OCI-LY7 (cell line): ENCODE measurements at regions not wholly inside any gene's neighbourhood (a gene's known extent, or its start where the extent isn't known, plus 50 kb on each side); places are given as distances from the start of the nearest gene placed in this dataset.

Source experiments
- BruUV-seq: library from RNA; stranded (reverse); fragments of 400-500 nt; replicated peaks from 2 replicates; lab custom pipeline; 2021; lab: Mats Ljungman, UMichigan
- CTCF ChIA-PET: fragments of 300-600 bp; sonication (Branson Sonifier 250); formaldehyde crosslinking; loops from one replicate; lab custom pipeline; 2022; ENCODE audit warnings: antibody characterized with exemption; ENCODE audit not compliant: unreplicated experiment; lab: Charles Lee
- POLR2A ChIA-PET: fragments of 300-600 bp; sonication (Branson Sonifier 250); formaldehyde crosslinking; loops from one replicate; lab custom pipeline; 2022; ENCODE audit warnings: antibody characterized with exemption; lab: Charles Lee
- DNase-seq: peaks from one replicate; pipeline ENCODE4 v3.0.0-alpha.2; 2015; ENCODE audit warnings: low spot score
- H2AFZ ChIP-seq: fragments of 200-600 bp; sonication (generic), shearing (Covaris generic); 2 replicates; pipeline ENCODE4 v1.6.1; 2014; ENCODE audit warnings: mild to moderate bottlenecking, antibody characterized with exemption, low read length, moderate library complexity
- H3K27ac ChIP-seq: fragments of 200-600 bp; sonication (generic); 2 replicates; pipeline ENCODE4 v1.5.1; 2014; ENCODE audit warnings: mixed run types, low read depth, mild to moderate bottlenecking, moderate library complexity, low read length, inconsistent platforms; ENCODE audit not compliant: poor library complexity, severe bottlenecking
- H3K36me3 ChIP-seq: fragments of 200-600 bp; sonication (generic); 2 replicates; pipeline ENCODE4 v1.6.1; 2014; ENCODE audit warnings: mild to moderate bottlenecking, antibody characterized with exemption, low read length, moderate library complexity, mixed read lengths; ENCODE audit not compliant: insufficient read depth
- H3K4me1 ChIP-seq: fragments of 200-600 bp; sonication (generic); 2 replicates; pipeline ENCODE4 v1.5.1; 2014; ENCODE audit warnings: mild to moderate bottlenecking, low read length; ENCODE audit not compliant: insufficient read depth, poor library complexity, severe bottlenecking
- H3K4me2 ChIP-seq: fragments of 200-600 bp; sonication (generic); 2 replicates; pipeline ENCODE4 v1.6.1; 2014; ENCODE audit warnings: mild to moderate bottlenecking, low read length
- H3K4me3 ChIP-seq: fragments of 200-600 bp; sonication (generic); 2 replicates; pipeline ENCODE4 v1.5.1; 2014; ENCODE audit warnings: mild to moderate bottlenecking, low read depth, low read length; ENCODE audit not compliant: poor library complexity, severe bottlenecking
- H3K79me2 ChIP-seq: fragments of 200-600 bp; sonication (generic); 2 replicates; pipeline ENCODE4 v1.6.1; 2016; ENCODE audit warnings: low read depth, mild to moderate bottlenecking, low read length, moderate library complexity, mixed read lengths; ENCODE audit not compliant: insufficient read depth
- H3K9me2 ChIP-seq: fragments of 200-600 bp; sonication (generic); 2 replicates; pipeline ENCODE4 v1.6.1; 2016; ENCODE audit warnings: mild to moderate bottlenecking, low read length, mixed read lengths; ENCODE audit not compliant: insufficient read depth
- H3K9me3 ChIP-seq: fragments of 200-600 bp; sonication (generic); 2 replicates; pipeline ENCODE4 v1.6.1; 2014; ENCODE audit warnings: mild to moderate bottlenecking, mixed run types, low read length, mixed read lengths
- H4K20me1 ChIP-seq: fragments of 200-600 bp; sonication (generic); 2 replicates; pipeline ENCODE4 v1.6.1; 2014; ENCODE audit warnings: mild to moderate bottlenecking, antibody characterized with exemption, low read length, moderate library complexity, mixed read lengths; ENCODE audit not compliant: insufficient read depth
- EZH2phosphoT487 ChIP-seq: fragments of 200-600 bp; sonication (generic); IDR thresholded peaks from 2 replicates; pipeline ENCODE4 v1.6.1; 2018; ENCODE audit warnings: low read depth, borderline replicate concordance, mild to moderate bottlenecking, mixed run types, antibody characterized with exemption, low read length, moderate library complexity, mixed read lengths
- intact Hi-C: fragments of 100-400 bp; cut with micrococcal nuclease; formaldehyde crosslinking; loops from one replicate; pipeline ENCODE4 v1.10.0; 2022; ENCODE audit not compliant: unreplicated experiment
- TF ChIP-seq, protein P1 (sequence below): fragments of 200-600 bp; sonication (generic); conservative IDR thresholded peaks from 2 replicates; pipeline ENCODE4 v1.5.1; 2014; ENCODE audit warnings: mild to moderate bottlenecking, antibody characterized with exemption, low read length, moderate library complexity, mixed read lengths

DNA sequence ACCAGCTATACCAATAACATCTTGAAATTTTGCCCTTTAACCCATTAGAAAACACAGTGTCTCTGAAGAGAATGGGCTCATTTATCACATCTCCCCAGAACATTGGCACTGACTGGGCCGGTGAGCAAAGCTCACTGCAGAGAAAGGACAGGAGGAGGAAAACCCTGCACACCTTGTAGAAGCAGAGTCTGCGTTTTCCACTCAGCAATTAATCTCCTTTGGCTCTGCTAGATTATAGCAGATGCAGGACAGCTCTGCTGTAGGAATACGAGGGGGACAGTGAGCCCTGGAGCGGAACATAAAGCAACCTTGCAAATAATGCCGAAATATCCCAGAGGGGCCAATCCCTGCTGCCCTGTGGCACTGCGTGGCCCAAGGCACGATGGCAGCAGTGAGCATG, 113.9 kb downstream of the TSN start:
- Histone ChIP-seq H3K27ac (no peak overlapping the region), H3K4me2 (no peak overlapping the region), H3K79me2 (no peaks in the 10 kb centered on the region), H3K9me2 (no peaks in the 10 kb centered on the region), H3K4me3 (no peak overlapping the region), H3K4me1 (no peaks in the 10 kb centered on the region), H2AFZ (no peak overlapping the region), H3K36me3 (no peaks in the 10 kb centered on the region), H4K20me1 (no peaks in the 10 kb centered on the region), H3K9me3 (no peaks in the 10 kb centered on the region)
- intact Hi-C loops, result no loop called here
- no peak for DNase-seq
- ChIA-PET POLR2A (interaction anchor here (0.6 kb wide), 1 partner anchor 162 kb away, joined by 4 read pairs; no protein-coding TSS in a partner anchor), CTCF (no interaction called here)
- TF ChIP-seq, protein P1, sequence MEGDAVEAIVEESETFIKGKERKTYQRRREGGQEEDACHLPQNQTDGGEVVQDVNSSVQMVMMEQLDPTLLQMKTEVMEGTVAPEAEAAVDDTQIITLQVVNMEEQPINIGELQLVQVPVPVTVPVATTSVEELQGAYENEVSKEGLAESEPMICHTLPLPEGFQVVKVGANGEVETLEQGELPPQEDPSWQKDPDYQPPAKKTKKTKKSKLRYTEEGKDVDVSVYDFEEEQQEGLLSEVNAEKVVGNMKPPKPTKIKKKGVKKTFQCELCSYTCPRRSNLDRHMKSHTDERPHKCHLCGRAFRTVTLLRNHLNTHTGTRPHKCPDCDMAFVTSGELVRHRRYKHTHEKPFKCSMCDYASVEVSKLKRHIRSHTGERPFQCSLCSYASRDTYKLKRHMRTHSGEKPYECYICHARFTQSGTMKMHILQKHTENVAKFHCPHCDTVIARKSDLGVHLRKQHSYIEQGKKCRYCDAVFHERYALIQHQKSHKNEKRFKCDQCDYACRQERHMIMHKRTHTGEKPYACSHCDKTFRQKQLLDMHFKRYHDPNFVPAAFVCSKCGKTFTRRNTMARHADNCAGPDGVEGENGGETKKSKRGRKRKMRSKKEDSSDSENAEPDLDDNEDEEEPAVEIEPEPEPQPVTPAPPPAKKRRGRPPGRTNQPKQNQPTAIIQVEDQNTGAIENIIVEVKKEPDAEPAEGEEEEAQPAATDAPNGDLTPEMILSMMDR, result no peak
- TF ChIP-seq EZH2phosphoT487, result no peak
- no TSS peak for BruUV-seq

DNA sequence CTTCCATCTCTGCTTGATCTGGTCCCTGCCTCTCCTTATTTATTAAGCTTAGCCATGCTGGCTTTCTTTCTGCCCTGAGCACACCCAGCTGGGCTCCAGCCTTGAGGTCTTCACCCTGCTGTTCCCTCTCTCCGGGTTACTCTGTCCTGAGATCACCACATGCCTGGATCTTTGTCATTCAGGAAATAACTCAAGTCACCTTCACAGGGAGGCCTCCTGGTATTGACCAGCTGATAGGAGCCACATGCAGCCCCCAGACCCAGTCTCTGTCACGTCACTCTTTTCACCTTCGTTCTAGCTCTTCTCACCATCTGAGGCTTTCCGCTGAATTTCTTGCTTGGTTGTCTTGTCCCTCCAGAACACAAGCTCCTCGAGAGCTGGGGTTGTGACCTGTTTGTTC, 114.4 kb downstream of the TSN start:
- no TSS peak for BruUV-seq
- CTCF ChIA-PET, result no interaction called here
- Histone ChIP-seq H3K27ac (no peak overlapping the region), H3K9me2 (no peaks in the 10 kb centered on the region), H3K79me2 (no peaks in the 10 kb centered on the region), H3K9me3 (no peaks in the 10 kb centered on the region), H4K20me1 (no peaks in the 10 kb centered on the region), H3K4me2 (no peak overlapping the region), H3K4me3 (no peak overlapping the region), H3K4me1 (no peaks in the 10 kb centered on the region), H3K36me3 (no peaks in the 10 kb centered on the region), H2AFZ (no peak overlapping the region)
- POLR2A ChIA-PET, result no interaction called here
- no peak for DNase-seq
- intact Hi-C loops, result no loop called here
- TF ChIP-seq, protein P1, result no peak
- TF ChIP-seq EZH2phosphoT487, result no peak

DNA sequence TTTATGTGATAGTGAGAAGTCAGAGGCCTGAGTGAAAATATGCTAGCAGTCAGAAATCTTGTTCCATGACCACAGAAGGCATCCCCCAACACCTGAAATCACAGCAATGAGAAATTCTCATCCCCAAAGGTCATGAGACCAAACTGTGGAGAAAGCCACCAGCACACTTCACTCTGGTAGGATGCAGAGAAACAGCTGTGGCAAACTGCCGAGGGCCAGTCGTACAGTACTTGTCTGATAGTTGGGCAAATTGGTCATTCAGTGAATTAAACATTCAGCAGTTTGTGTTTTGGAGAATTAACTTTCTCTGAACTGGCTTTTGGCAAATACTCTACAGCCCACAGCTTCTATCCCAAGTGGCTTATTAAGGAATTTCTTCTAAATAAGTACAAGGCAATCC, 117.2 kb downstream of the TSN start:
- Histone ChIP-seq H3K79me2 (no peaks in the 10 kb centered on the region), H4K20me1 (no peaks in the 10 kb centered on the region), H3K9me2 (no peaks in the 10 kb centered on the region), H3K27ac (no peak overlapping the region), H3K4me1 (no peaks in the 10 kb centered on the region), H3K4me3 (no peak overlapping the region), H3K4me2 (no peak overlapping the region), H3K9me3 (no peaks in the 10 kb centered on the region), H3K36me3 (no peaks in the 10 kb centered on the region), H2AFZ (no peak overlapping the region)
- CTCF ChIA-PET, result no interaction called here
- intact Hi-C loops, result no loop called here
- BruUV-seq, result no TSS peak
- DNase-seq, result no peak
- no peak for TF ChIP-seq EZH2phosphoT487
- TF ChIP-seq, protein P1, result no peak
- POLR2A ChIA-PET, result interaction anchor here (0.7 to 1.1 kb wide), 2 partner anchors 51 to 304 kb away, joined by 3 to 4 read pairs; no protein-coding TSS in a partner anchor
